HCT116 (cell line): ENCODE measurements at regions not wholly inside any gene's neighbourhood (a gene's known extent, or its start where the extent isn't known, plus 50 kb on each side); places are given as distances from the start of the nearest gene placed in this dataset.

Source experiments
- ATAC-seq: fragments of 200-7000 bp; cut with Tn5 transposase; 2 replicates; pipeline ENCODE4 v1.9.1; 2020; ENCODE audit warnings: mild to moderate bottlenecking, moderate library complexity
- BruUV-seq: library from RNA; stranded (reverse); fragments of 400-500 nt; replicated peaks from 2 replicates; lab custom pipeline; 2021; lab: Mats Ljungman, UMichigan
- CTCF ChIA-PET: fragments of 300-600 bp; sonication (Branson Sonifier 250); formaldehyde crosslinking; loops from one replicate; lab custom pipeline; 2021; ENCODE audit warnings: antibody characterized with exemption; lab: Charles Lee
- POLR2A ChIA-PET: fragments of 300-600, 350-600 bp; sonication (Branson Sonifier 250); formaldehyde crosslinking; loops from one replicate; lab custom pipeline; 2021; ENCODE audit warnings: antibody characterized with exemption; lab: Charles Lee
- RAD21 ChIA-PET, 2 experiments: fragments of 300-600 bp; sonication (Branson Sonifier 250); formaldehyde crosslinking; loops; one replicate each; lab custom pipeline; 2023; ENCODE audit warnings: low total read pairs in 2 of 2; ENCODE audit not compliant: uncharacterized antibody in 2 of 2, unreplicated experiment in 2 of 2, low non-redundant PET in 1 of 2; lab: Charles Lee
- DNase-seq: peaks from one replicate; pipeline ENCODE4 v3.0.0-alpha.2; 2010; ENCODE audit warnings: low read depth, low spot score
- H2AFZ ChIP-seq: fragments of 200-600 bp; shearing (Covaris generic), sonication (generic); 2 replicates; pipeline ENCODE4 v1.6.1; 2017; ENCODE audit warnings: low read depth, mixed run types, mixed read lengths, antibody characterized with exemption, low read length; ENCODE audit not compliant: poor library complexity, severe bottlenecking
- H3K27ac ChIP-seq: 2 replicates; pipeline ENCODE4 v1.5.1; 2012; ENCODE audit warnings: low read depth, low read length
- H3K27me3 ChIP-seq: fragments of 200-600 bp; sonication (generic); 2 replicates; pipeline ENCODE4 v1.6.1; 2016; ENCODE audit warnings: mixed run types, low read length, mixed read lengths; ENCODE audit not compliant: insufficient read depth
- H3K36me3 ChIP-seq, 2 experiments: fragments of 200-500 bp in 1 of 2; fragments of 200-600 bp in 1 of 2; sonication (Bioruptor generic) in 1 of 2; sonication (generic) in 1 of 2; 2 replicates each; pipeline versions ENCODE4 v1.5.1 to v1.6.1; 2014 to 2016; ENCODE audit warnings: low read length in 2 of 2, inconsistent platforms in 1 of 2, mixed read lengths in 1 of 2, mixed run types in 1 of 2; ENCODE audit not compliant: insufficient read depth in 2 of 2, control insufficient read depth in 1 of 2
- H3K4me1 ChIP-seq, 2 experiments: fragments of 200-600 bp in 1 of 2; sonication (generic) in 1 of 2; 2 replicates each; pipeline versions ENCODE4 v1.5.1 to v1.6.1; 2012 to 2017; ENCODE audit warnings: low read length in 2 of 2, inconsistent platforms in 1 of 2, mild to moderate bottlenecking in 1 of 2, mixed read lengths in 1 of 2, mixed run types in 1 of 2, moderate library complexity in 1 of 2; ENCODE audit not compliant: insufficient read depth in 2 of 2, control insufficient read depth in 1 of 2
- H3K4me2 ChIP-seq: fragments of 200-600 bp; sonication (generic); 2 replicates; pipeline ENCODE4 v1.6.1; 2017; ENCODE audit warnings: mixed run types, low read length, mixed read lengths
- H3K4me3 ChIP-seq, 2 experiments: fragments of 200-600 bp in 1 of 2; sonication (generic) in 1 of 2; replicated peaks in 1 of 2; 2 replicates each; pipeline ENCODE4 v1.5.1; 2011 to 2016; ENCODE audit warnings: low read length in 2 of 2, control low read depth in 1 of 2, low read depth in 1 of 2, mild to moderate bottlenecking in 1 of 2, mixed read lengths in 1 of 2, mixed run types in 1 of 2
- H3K79me2 ChIP-seq: fragments of 200-600 bp; sonication (generic); 2 replicates; pipeline ENCODE4 v1.6.1; 2017; ENCODE audit warnings: mild to moderate bottlenecking, mixed run types, low read length, moderate library complexity, mixed read lengths; ENCODE audit not compliant: insufficient read depth
- H3K9ac ChIP-seq: fragments of 200-600 bp; sonication (generic); 2 replicates; pipeline ENCODE4 v1.6.1; 2016; ENCODE audit warnings: low read length, mixed read lengths
- H3K9me2 ChIP-seq: fragments of 200-600 bp; sonication (generic), shearing (Covaris generic); 2 replicates; pipeline ENCODE4 v1.6.1; 2017; ENCODE audit warnings: mixed run types, mild to moderate bottlenecking, moderate library complexity; ENCODE audit not compliant: insufficient read depth
- H3K9me3 ChIP-seq, 2 experiments: fragments of 200-500 bp in 1 of 2; fragments of 200-600 bp in 1 of 2; sonication (Bioruptor generic) in 1 of 2; sonication (generic) in 1 of 2; 2 replicates each; pipeline ENCODE4 v1.6.1; 2014 to 2017; ENCODE audit warnings: low read length in 2 of 2, mixed read lengths in 2 of 2, inconsistent platforms in 1 of 2, low read depth in 1 of 2, mild to moderate bottlenecking in 1 of 2, mixed run types in 1 of 2, moderate library complexity in 1 of 2; ENCODE audit not compliant: control insufficient read depth in 1 of 2, insufficient read depth in 1 of 2
- H4K20me1 ChIP-seq: fragments of 200-600 bp; sonication (generic), shearing (Covaris generic); 2 replicates; pipeline ENCODE4 v1.6.1; 2017; ENCODE audit warnings: mixed run types, mild to moderate bottlenecking, moderate library complexity; ENCODE audit not compliant: insufficient read depth
- CEBPB ChIP-seq: IDR thresholded peaks from 2 replicates; pipeline ENCODE4 v1.6.1; 2012; ENCODE audit warnings: low read depth
- EGR1 ChIP-seq: IDR thresholded peaks from 2 replicates; pipeline ENCODE4 v1.6.1; 2012; ENCODE audit warnings: low read depth
- ELF1 ChIP-seq: IDR thresholded peaks from 2 replicates; pipeline ENCODE4 v1.6.1; 2012; ENCODE audit warnings: low read depth, borderline replicate concordance
- EZH2 ChIP-seq: fragments of 200-600 bp; sonication (generic); IDR thresholded peaks from 2 replicates; pipeline ENCODE4 v1.6.1; 2017; ENCODE audit warnings: antibody characterized with exemption, mixed run types
- FOSL1 ChIP-seq: IDR thresholded peaks from 2 replicates; pipeline ENCODE4 v1.6.1; 2012; ENCODE audit warnings: low read depth
- JUND ChIP-seq: IDR thresholded peaks from 2 replicates; pipeline ENCODE4 v1.6.1; 2012
- POLR2A ChIP-seq: IDR thresholded peaks from 2 replicates; pipeline ENCODE4 v1.7.0; 2011; ENCODE audit warnings: borderline replicate concordance; ENCODE audit not compliant: insufficient read depth, insufficient read length; ENCODE audit errors: extremely low read depth
- POLR2AphosphoS5 ChIP-seq: IDR thresholded peaks from 2 replicates; pipeline ENCODE4 v1.6.1; 2011; ENCODE audit warnings: mild to moderate bottlenecking, low read depth, low read length, moderate library complexity
- RAD21 ChIP-seq: IDR thresholded peaks from 2 replicates; pipeline ENCODE4 v1.6.1; 2012; ENCODE audit warnings: low read depth, mild to moderate bottlenecking
- REST ChIP-seq: IDR thresholded peaks from 2 replicates; pipeline ENCODE4 v1.6.1; 2012; ENCODE audit warnings: low read depth
- SIN3A ChIP-seq: IDR thresholded peaks from 2 replicates; pipeline ENCODE4 v1.6.1; 2012; ENCODE audit warnings: low read depth
- SP1 ChIP-seq: IDR thresholded peaks from 2 replicates; pipeline ENCODE4 v1.6.1; 2012; ENCODE audit warnings: low read depth
- TCF7L2 ChIP-seq: IDR thresholded peaks from 2 replicates; pipeline ENCODE4 v1.7.0; 2011; ENCODE audit warnings: borderline replicate concordance, inconsistent platforms; ENCODE audit not compliant: insufficient read depth, insufficient read length; ENCODE audit errors: extremely low read depth
- ZNF274 ChIP-seq: fragments of 200-500 bp; sonication (Bioruptor generic); IDR thresholded peaks from 2 replicates; pipeline ENCODE4 v1.6.1; 2014; ENCODE audit warnings: mild to moderate bottlenecking, low read depth, low read length, inconsistent platforms
- intact Hi-C: fragments of 100-400 bp; cut with micrococcal nuclease; formaldehyde crosslinking; loops from 2 replicates; pipeline ENCODE4 v1.10.0; 2022
- TF ChIP-seq, protein P1 (sequence below): IDR thresholded peaks from 2 replicates; pipeline ENCODE4 v1.6.1; 2011; ENCODE audit warnings: mild to moderate bottlenecking, low read length, moderate library complexity; ENCODE audit not compliant: insufficient replicate concordance; ENCODE audit errors: extremely low read depth
- TF ChIP-seq, protein P2 (sequence below), 3 experiments: fragments of 200-600 bp in 1 of 3; sonication (generic) in 1 of 3; IDR thresholded peaks in 2 of 3; conservative IDR thresholded peaks in 1 of 3; 2 replicates each; pipeline ENCODE4 v1.5.1; 2012 to 2017; ENCODE audit warnings: low read depth in 2 of 3, low read length in 2 of 3, antibody characterized with exemption in 1 of 3, borderline replicate concordance in 1 of 3, control low read depth in 1 of 3, mild to moderate bottlenecking in 1 of 3, mixed read lengths in 1 of 3, mixed run types in 1 of 3, moderate library complexity in 1 of 3; ENCODE audit not compliant: insufficient read depth in 1 of 3
- TF ChIP-seq, protein P3 (sequence below): IDR thresholded peaks from 2 replicates; pipeline ENCODE4 v1.6.1; 2012

DNA sequence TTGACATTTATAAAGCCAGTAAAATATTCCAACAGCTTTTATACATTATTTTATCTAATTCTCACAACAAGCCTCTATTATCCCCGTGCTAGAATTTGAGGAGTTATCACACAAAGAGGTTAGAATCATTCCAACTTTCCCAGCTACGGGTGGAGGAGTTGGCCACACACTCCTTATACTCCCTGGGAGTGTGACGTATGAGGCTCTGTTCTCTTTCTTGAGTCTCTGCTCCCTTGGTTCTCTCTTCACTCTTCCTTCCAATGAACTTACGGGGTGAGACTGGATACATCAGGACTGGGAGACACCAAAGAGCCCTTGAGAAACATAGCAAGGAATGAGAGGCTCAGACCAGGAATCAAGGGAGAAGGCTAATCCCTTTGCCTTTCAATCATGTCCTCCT, 185.6 kb upstream of the TAB2 start:
- BruUV-seq = no TSS peak
- no peaks in the 10 kb centered on the region for H4K20me1 ChIP-seq
- TF ChIP-seq, protein P1, sequence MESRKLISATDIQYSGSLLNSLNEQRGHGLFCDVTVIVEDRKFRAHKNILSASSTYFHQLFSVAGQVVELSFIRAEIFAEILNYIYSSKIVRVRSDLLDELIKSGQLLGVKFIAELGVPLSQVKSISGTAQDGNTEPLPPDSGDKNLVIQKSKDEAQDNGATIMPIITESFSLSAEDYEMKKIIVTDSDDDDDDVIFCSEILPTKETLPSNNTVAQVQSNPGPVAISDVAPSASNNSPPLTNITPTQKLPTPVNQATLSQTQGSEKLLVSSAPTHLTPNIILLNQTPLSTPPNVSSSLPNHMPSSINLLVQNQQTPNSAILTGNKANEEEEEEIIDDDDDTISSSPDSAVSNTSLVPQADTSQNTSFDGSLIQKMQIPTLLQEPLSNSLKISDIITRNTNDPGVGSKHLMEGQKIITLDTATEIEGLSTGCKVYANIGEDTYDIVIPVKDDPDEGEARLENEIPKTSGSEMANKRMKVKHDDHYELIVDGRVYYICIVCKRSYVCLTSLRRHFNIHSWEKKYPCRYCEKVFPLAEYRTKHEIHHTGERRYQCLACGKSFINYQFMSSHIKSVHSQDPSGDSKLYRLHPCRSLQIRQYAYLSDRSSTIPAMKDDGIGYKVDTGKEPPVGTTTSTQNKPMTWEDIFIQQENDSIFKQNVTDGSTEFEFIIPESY = no peak
- TF ChIP-seq TCF7L2 = no peak
- TF ChIP-seq REST = no peak
- TF ChIP-seq, protein P2, sequence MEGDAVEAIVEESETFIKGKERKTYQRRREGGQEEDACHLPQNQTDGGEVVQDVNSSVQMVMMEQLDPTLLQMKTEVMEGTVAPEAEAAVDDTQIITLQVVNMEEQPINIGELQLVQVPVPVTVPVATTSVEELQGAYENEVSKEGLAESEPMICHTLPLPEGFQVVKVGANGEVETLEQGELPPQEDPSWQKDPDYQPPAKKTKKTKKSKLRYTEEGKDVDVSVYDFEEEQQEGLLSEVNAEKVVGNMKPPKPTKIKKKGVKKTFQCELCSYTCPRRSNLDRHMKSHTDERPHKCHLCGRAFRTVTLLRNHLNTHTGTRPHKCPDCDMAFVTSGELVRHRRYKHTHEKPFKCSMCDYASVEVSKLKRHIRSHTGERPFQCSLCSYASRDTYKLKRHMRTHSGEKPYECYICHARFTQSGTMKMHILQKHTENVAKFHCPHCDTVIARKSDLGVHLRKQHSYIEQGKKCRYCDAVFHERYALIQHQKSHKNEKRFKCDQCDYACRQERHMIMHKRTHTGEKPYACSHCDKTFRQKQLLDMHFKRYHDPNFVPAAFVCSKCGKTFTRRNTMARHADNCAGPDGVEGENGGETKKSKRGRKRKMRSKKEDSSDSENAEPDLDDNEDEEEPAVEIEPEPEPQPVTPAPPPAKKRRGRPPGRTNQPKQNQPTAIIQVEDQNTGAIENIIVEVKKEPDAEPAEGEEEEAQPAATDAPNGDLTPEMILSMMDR (IDR thresholded peaks at IDR 0.05 in 2 of 3, conservative IDR thresholded peaks at IDR 0.05 in 1 of 3; ENCODE audit: borderline replicate concordance in 1 of 3, insufficient read depth in 1 of 3, low read depth in 2 of 3, low read length in 2 of 3) = no peak
- no peak for TF ChIP-seq ELF1
- TF ChIP-seq POLR2A = no peak
- no peak for TF ChIP-seq ZNF274
- no peak for TF ChIP-seq SP1
- no peak for TF ChIP-seq EZH2
- no peak for TF ChIP-seq SIN3A
- TF ChIP-seq EGR1 = no peak
- TF ChIP-seq, protein P3, sequence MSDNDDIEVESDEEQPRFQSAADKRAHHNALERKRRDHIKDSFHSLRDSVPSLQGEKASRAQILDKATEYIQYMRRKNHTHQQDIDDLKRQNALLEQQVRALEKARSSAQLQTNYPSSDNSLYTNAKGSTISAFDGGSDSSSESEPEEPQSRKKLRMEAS = no peak
- no peak for TF ChIP-seq FOSL1
- TF ChIP-seq RAD21 = no peak
- no peak for TF ChIP-seq JUND
- no peak for TF ChIP-seq POLR2AphosphoS5
- no peak for TF ChIP-seq CEBPB
- H3K9me3 ChIP-seq = no peaks in the 10 kb centered on the region
- no peak for DNase-seq
- H3K4me3 ChIP-seq = no peak overlapping the region
- H3K9ac ChIP-seq = no peak overlapping the region
- ChIA-PET CTCF (no interaction called here), POLR2A (no interaction called here), RAD21 (no interaction called here)
- no peak overlapping the region for H2AFZ ChIP-seq
- H3K4me1 ChIP-seq = peaks cover 4 to 5% of the 10 kb centered on the region in 2 experiments; a peak in 3 of 4 replicates
- H3K4me2 ChIP-seq = no peak overlapping the region
- H3K27me3 ChIP-seq = no peaks in the 10 kb centered on the region
- intact Hi-C loops = no loop called here
- no peaks in the 10 kb centered on the region for H3K9me2 ChIP-seq
- H3K27ac ChIP-seq = no peak overlapping the region
- H3K36me3 ChIP-seq = no peaks in the 10 kb centered on the region
- no peaks in the 10 kb centered on the region for H3K79me2 ChIP-seq
- no peak for ATAC-seq
